ENCODE measurements at regions not wholly inside any gene's neighbourhood (a gene's known extent, or its start where the extent isn't known, plus 50 kb on each side); places are given as distances from the start of the nearest gene placed in this dataset.
"Not testable (repeated sequence)": the region's sequence is repeated elsewhere in the genome, so short reads cannot be mapped to it uniquely, and the experiment has no call there.

GRCh38 chr6:141874930-141875602 lies 257.7 kb upstream of the GJE1 start:
- no peak for DNase-seq

GRCh38 chr6:141869509-141869908 lies 263.2 kb upstream of the GJE1 start:
- DNase-seq = not testable (repeated sequence)

- DNase-seq = no peak
Measured at GRCh38 chr6:141867767-141868166, 265.0 kb upstream of the GJE1 start.

- no peak for DNase-seq
Measured at GRCh38 chr6:141866731-141867497, 265.8 kb upstream of the GJE1 start.

GRCh38 chr6:141851063-141851462 lies 281.7 kb upstream of the GJE1 start:
- DNase-seq = no peak

GRCh38 chr6:141848029-141848890 lies 284.5 kb upstream of the GJE1 start:
- DNase-seq = no peak

GRCh38 chr6:141846639-141847038 lies 286.1 kb upstream of the GJE1 start:
- no peak for DNase-seq

- no peak for DNase-seq
Measured at GRCh38 chr6:141843178-141843834, 289.4 kb upstream of the GJE1 start.

GRCh38 chr6:141833001-141833655 lies 299.6 kb upstream of the GJE1 start:
- no peak for DNase-seq

- no peak for DNase-seq
Measured at GRCh38 chr6:141830530-141830929, 302.2 kb upstream of the GJE1 start.

- DNase-seq = no peak
Measured at GRCh38 chr6:141829566-141830360, 303.0 kb upstream of the GJE1 start.

GRCh38 chr6:141824350-141824749 lies 308.4 kb upstream of the GJE1 start:
- DNase-seq = no peak

- DNase-seq = not testable (repeated sequence)
Measured at GRCh38 chr6:141815039-141815438, 317.7 kb upstream of the GJE1 start.

GRCh38 chr6:141809901-141810300 lies 322.8 kb upstream of the GJE1 start:
- DNase-seq = no peak

- peak; percentile 20 for DNase-seq
Measured at GRCh38 chr6:141808662-141809061, 324.1 kb upstream of the GJE1 start.

GRCh38 chr6:141800973-141801372 lies 331.8 kb upstream of the GJE1 start:
- not testable (repeated sequence) for DNase-seq

GRCh38 chr6:141790921-141791320 lies 341.8 kb upstream of the GJE1 start:
- no peak for DNase-seq

GRCh38 chr6:141788096-141788495 lies 344.6 kb upstream of the GJE1 start:
- no peak for DNase-seq

- no peak for DNase-seq
Measured at GRCh38 chr6:141783585-141783984, 349.1 kb upstream of the GJE1 start.

GRCh38 chr6:141780296-141780695 lies 352.4 kb upstream of the GJE1 start:
- DNase-seq = no peak

- DNase-seq = no peak
Measured at GRCh38 chr6:141764388-141764787, 368.3 kb upstream of the GJE1 start.

GRCh38 chr6:141758430-141758829 lies 374.3 kb upstream of the GJE1 start:
- no peak for DNase-seq
